GF-D8 (cell line): ENCODE measurements at regions not wholly inside any gene's neighbourhood (a gene's known extent, or its start where the extent isn't known, plus 50 kb on each side); places are given as distances from the start of the nearest gene placed in this dataset.
"Not testable (repeated sequence)": the region's sequence is repeated elsewhere in the genome, so short reads cannot be mapped to it uniquely, and the experiment has no call there.

Source experiments
- DNase-seq: peaks from one replicate; lab custom pipeline; 2025; lab: John Stamatoyannopoulos, UW

DNA sequence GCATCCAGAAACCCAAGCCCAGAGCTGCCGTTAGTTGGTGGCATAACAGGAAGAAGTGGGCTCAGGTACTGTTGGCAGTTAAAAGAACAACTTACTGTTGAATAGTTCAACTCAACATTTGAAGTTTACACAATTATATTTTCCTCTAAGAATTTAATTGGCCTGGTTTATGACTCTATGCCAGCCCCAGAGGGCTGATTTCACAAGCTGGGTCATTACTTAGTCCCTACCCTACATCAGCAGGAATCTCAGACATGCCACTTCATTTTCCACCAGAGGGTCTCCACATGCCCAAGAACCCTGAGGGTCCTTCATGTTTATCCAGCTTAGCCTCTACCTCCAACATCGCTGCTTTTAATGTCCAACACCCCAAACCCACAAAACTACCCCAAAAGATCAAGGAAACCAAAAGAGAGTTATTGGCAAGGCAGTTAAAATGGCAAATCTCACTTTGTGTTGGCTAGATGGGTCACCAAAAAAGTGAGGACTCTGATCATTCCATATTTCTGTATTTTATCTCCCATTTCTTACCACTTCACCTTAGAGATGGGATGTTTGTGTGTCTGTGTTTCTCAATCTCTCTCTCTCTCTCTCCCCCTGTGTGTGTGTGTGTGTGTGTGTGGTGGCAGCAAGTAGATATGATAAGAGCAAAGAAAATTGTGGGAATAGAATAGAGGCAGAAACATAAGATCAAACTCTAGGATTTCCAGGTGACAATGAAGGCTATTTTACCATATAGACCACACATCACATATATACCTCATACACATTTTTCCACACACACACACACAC is 112.5 kb upstream of the TBX18 start:
- DNase-seq: no peak

DNA sequence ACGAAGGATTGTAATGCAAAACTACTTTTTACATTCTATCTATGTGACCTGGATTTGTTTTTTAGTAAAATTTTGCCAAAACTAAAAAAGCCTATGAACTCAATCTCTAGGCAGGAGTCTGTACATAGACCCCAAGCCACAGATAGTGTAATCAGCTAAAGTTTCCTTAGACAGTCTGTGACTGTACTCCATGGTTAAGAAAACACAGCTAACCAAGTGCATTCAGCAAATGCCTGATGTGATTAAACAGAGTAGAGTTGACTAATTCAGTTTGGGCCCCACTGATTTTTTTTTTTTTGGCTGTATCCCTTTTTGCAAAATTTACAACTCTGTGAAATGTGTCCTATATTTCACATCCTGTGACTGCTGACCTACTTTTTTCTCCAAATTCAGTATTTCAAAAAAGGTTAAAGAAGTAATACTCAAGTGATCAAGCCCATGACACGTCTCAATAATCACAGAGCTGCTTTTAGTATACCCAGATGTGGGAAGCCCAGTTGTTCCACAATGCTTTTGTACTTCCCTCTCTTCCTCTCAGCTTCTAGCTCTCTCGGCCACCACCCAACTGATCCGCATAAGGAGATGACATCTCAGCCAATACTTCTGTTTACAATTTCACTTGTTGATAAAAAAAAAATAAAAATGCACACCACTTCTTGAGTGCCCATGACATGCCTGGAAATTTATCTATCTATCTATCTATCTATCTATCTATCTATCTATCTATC is 108.8 kb upstream of the TBX18 start:
- no peak for DNase-seq

DNA sequence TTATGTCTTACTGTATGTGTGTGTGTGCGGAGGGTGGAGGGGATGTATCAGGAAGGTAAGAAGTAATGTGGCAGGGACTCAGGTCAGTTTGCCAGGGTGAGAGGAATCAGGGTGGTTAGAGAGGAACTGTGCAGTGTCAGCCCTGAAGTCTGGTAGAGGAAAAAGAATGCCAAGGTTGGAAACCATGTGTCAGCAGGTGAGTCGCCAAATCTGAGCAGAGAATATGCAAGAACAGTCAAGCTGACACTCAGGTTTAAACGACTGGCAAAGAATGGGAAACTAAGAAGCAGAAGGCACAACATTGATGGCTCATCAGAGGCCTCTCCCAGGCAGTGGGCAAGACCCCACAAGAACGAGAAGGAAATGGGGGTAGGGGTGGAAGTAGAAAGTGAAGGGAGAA is 107.5 kb upstream of the TBX18 start:
- DNase-seq: no peak

DNA sequence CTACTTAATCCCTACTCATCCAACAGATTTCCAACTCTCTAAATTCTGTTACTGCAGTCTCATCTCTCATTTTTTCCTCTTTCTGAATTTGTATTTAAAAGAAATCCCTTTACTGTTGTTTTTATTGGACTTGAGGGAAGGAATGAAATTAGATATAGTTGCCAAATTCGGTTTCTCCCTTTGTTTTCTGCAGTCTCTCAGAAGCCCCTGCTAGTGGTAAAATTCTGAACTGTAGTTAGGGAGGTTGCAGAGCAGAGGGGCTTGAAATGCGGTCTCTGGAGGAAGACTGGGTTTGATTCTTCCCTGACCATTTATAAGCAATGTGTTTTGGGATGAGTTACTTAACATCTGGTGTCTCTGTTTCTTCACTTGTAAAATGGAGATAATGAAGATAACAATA is 106.3 kb upstream of the TBX18 start:
- no peak for DNase-seq

DNA sequence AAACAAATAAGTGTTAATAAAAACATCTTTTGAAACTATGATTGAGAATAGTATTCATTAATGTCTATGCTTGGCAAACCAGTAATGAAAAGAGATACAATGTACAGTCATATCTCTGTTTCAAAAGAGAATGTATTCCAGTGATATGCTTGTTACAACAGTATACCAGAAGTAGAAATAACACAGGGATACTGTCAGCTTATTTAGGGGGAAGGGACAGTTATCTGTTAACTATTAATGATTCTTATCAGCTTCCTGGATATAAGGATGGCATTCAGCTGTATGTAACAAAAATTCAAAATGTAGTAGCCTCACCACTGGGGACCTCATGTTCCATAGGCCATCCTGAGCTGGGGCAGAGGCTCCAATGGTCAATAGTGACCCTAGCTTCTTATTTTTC is 103.8 kb upstream of the TBX18 start:
- DNase-seq: no peak

DNA sequence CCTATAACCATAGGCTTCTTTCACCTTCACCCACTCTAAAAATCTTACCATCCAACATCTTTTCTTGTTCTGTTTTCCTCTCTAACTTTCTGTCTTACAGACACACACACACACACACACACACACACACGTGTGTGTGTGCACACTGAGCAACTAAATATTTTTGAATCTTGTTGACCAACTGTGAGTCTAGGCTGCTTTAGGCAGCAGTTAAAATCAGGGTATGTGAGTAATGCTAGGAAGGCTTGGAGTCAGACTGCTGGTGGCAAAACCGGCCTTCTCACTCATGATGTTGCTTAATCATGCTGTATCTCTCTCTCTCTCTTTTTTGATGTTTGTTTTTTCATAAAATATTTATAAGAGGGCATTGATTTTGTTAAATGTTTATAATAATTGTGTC is 103.1 kb upstream of the TBX18 start:
- DNase-seq: no peak

DNA sequence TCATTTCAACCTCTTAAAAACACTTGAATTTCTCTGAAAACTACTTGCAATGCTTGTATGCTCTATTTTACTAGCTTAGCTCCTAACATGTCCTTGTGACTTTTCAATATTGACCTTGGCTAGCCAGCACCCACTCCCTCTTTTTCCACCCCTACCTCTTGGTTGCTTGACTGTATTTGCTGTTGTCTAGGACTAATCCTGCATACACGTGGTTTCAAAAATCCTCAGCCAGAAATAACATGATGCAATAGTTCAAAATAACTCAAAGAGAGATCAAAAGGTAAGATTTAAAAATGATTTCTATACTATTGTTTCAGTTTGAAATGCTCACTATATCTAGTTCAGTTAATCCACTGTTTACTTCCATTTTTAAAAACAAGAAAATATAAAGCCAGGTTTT is 102.3 kb upstream of the TBX18 start:
- no peak for DNase-seq

DNA sequence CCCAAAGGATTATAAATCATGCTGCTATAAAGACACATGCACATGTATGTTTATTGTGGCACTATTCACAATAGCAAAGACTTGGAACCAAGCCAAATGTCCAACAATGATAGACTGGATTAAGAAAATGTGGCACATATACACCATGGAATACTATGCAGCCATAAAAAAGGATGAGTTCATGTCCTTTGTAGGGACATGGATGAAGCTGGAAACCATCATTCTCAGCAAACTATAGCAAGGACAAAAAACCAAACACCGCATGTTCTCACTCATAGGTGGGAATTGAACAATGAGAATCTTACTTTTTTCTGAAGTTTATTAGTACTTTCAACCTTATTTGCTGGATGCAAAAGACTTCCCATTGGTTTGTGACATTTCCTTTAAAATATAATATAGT is 101.0 kb upstream of the TBX18 start:
- DNase-seq: not testable (repeated sequence)

DNA sequence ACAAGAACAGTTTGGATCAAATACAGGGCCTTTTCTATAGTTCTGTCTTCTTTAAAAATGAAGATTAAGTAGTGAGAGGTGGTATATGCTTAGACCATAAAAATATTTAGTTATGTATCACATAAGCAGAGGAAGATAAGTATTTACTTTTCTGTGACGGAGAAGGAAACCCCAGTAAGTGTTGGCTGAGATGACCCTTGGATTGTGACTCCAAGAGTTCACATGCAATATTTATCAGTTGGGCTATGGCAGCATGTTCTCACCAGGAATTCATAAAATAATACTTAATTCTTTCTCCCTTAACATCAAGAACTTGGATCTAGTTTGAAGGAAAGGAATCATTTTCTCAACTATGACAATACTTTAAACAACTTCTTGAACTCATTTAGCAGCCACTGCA is 98.4 kb upstream of the TBX18 start:
- no peak for DNase-seq

DNA sequence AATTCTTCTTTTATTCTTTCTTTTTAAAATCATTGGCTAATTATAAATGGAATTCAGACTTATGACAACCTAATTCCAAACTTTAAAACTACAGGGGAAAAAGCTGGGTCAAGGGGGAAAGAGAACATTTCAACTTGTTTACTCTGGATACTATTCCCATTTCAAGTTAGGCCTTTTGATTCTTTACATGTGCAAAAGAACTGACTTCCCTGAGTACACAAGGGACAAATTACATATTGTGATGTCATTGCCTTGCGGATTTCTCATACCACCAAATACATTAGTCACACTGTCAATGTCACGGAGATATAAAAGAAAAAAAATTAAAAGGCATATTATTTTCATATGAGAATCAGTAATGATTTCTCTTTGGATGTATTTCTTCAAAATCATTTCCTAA is 96.5 kb upstream of the TBX18 start:
- no peak for DNase-seq

DNA sequence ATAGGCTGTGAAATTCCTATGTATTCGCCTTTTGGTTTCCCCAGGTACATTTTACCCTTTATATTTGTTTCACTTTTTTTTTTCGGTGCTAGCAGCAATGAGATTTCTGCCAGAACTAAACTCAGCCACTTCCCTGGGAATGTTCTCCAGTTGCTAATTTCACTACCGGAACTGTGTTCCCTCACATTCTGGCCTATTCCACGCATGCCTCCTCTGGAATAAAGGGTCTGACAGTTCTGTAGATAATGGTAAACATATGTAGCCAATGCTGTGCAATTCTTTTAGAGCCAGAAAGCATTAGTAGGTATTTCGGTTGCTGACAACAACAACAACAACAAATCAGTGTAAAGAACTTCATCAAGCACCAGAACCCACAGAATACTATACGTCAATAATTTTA is 96.1 kb upstream of the TBX18 start:
- no peak for DNase-seq

DNA sequence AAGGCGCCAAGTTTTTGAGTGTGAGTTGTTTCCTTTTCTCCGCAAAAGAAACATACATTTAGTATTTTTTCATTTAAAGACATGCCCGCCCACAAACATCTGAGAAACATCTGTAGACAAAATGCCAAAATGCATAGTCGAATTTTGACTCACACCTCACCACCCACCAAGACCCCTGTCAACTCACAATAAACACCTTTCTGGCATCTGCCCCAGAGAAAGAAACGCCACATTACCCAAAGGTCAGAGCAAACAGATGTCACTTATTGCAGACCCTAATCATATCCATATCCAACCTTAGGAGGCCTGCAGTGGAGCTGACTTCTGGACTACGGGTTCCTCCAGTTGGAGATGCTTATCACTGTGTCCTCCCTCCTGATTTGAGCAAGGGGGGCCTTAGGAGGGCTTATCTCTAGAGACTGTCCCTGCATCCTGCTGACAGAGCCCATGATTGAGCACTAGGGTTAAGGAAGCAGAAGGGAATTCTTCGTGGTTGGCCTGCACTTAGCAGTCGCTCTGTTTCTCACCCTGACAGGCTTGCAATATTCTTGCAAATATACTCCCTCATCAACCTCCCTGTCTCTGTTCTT is 90.5 kb upstream of the TBX18 start:
- no peak for DNase-seq

DNA sequence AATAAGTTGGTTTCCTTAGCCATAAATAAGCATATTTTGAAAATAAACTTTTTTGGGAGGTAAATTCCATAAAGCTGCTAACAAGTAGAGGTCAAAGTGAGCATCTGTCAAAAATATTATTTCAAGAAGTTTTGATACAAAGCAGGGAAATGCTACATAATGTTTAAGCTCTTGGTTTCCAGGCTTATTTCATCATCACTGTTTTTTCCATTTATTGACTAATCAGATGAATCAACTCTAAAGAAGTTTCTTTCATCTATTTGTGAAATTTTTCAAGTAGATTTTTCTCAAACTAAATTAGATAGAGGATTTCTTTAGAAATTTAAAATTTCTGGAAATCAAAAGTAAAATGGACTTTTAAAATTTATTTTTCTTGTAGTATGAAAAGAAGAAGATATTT is 89.5 kb upstream of the TBX18 start:
- no peak for DNase-seq

DNA sequence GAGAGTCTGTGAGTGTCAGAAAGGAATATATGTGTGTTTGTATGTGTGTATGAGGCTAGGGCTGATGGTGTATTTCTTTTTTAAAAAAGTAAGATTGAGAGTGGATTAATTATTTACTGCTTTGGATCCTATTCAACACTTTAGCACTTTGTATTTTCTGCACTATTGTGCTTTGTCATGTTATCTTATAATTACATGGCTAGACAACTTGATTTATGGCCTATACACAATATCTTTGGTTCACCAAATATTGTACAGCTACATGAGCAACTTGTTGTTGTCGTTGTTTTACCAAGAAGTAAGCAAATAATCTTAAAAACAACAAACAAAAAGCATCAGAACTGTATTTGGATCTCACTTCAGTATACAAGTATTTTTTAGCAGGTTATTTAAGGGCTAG is 84.6 kb upstream of the TBX18 start:
- no peak for DNase-seq

DNA sequence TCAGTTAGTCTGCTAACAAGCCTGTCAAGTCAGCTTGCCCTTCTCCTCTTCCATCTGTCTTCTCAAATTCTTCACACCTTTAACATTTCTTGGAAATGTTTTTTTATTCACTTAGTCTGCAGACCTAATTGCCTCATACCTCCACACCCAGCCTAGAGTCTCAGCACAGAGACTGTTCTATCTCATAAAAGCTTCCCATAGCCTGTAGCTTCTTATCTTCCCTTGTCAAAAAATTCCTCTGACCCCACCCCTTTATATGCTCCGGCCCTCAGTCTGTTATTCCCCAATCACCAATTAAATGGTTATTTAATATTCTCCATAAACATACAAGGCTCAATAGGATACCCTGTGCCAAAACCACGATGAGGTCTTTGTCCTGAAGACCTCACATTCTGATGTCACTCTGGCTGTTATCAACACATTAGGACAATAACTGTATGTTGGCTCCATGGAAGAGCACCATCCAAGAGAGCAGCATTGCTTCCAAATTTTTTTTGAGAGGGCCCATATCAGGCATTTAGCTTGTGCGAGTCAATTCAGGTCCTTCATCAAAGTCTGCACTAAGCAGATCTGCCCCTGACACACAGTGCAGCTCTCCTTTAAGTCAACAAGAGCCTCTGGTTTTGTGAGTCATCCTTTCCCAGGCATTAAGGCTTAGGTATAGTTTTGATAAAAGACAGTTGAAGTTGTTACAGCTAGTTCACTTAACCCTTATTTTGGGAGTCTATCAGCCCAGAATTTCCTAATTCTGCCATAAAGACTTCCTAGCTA is 83.2 kb upstream of the TBX18 start:
- no peak for DNase-seq

DNA sequence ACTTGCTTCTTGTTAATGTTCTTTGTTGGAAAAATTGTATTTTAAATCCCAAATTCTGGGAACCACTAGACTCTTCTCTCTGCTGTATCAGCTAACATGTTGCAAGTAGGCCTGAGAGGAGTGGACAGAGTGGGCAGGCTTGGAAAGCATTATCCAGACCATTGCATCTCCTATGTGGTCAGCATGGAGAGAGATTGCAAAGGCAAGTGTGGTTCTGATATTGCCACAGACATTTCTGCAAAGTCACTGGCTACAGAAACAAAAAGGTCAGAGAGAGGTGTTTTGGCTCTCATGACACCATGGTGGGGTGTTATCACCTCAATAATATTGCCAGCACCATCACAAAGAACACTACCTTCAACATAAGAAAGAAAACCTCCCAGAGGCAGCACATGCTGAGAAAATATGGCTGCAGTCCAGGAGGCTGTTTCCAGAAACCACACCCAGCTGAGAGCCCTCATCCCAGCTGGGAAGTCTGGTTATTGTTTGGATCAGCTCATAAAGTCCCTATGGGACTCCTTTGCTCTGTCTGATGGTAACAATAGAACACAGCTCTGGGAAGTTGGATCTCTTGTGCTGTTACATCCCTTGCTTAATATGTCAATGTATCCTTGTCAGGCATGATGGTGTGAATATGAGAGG is 78.2 kb upstream of the TBX18 start:
- no peak for DNase-seq

DNA sequence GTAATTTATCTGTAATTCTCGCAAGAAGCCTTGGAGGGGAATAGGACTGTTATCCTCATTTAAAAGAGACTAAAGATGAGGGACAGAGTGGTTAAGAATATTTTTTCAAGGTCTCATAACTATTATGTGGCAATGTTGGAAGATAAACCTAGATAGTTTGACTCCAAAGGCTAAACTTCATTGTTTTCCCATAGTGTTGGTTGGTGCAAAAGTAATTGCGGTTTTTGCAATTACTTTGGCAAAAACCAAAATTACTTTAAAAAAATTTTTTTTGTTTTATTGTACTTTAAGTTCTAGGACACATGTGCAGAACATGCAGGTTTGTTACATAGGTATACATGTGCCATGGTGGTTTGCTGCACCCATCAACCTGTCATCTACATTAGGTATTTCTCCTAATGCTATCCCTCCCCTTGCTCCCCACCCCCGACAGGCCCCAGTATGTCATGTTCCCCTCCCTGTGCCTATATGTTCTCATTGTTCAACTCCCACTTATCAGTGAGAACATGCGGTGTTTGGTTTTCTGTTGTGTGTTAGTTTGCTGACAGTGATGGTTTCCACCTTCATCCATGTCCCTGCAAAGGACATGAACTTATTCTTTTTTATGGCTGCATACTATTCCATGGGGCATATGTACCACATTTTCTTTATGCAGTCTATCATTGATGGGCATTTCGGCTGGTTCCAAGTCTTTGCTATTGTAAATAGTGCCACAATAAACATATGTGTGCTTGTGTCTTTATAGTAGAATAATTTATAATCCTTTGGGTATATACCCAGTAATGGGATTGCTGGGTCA is 72.9 kb upstream of the TBX18 start:
- not testable (repeated sequence) for DNase-seq

DNA sequence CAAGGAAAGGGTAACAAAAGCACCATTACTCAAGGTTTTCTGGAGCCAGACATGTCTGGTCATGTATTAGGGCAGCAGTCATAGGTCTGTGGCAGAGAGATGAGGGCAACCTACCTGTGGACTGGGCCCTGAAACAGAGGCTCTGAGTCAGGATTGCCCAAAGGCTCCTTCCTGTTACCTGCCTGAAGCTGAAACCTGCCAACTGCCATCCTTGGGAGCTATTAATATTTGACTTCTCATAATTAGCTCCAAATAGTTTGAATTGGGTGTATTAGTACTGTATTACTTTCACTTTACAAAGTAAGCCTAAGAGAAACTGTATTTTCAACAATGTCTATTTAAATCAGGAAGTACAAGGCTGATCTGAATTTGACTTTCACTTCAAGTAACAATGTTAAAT is 72.0 kb upstream of the TBX18 start:
- DNase-seq: no peak

DNA sequence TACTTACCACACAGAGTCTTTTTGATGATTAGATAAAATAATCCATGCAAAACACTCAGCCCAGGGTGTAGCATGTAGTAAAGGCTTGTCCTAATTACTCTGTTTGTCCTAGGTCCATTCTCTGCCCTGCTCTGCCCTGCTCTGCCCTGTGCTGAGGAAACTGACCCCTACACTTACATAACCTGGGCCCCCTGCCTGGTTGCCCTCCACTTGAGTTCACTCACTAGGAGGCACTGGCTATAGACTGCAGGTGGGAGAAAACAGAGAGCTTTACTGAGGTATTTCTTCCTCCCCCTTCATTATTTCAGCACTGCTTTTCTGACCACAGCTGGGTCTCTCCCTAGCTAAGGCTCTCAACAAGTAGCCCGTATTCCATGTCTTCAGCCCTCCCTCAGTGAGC is 70.9 kb upstream of the TBX18 start:
- no peak for DNase-seq

DNA sequence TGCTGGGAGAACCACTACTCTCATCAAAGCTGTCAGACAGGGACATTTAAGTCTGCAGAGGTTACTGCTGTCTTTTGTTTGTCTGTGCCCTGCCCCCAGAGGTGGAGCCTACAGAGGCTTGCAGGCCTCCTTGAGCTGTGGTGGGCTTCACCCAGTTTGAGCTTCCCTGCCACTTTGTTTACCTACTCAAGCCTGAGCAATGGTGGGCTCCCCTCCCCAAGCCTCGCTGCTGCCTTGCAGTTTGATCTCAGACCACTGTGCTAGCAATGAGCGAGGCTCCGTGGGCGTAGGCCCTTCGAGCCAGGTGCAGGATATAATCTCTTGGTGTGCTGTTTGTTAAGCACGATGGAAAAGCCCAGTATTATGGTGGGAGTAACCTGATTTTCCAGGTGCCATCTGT is 67.5 kb upstream of the TBX18 start:
- DNase-seq: not testable (repeated sequence)

DNA sequence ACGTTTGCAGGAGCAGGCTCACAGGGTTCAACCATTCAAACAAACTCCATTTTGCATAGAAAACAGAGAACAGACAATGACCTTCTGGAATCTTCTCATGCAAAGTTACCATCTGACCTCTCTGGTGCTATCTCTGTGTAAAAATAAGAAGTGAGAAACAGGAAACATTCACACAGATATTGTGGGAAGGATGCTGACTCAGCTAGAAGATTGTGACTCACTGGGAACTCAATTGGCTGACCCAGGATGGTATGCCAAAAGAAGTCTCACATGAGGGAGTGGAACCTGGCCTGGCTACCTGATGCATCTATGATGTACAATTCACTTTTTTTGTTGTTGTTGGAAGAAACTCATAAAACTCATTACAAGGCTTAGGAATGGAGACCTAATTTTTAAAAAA is 61.1 kb upstream of the TBX18 start:
- DNase-seq: no peak
